ENCODE measurements at regions not wholly inside any gene's neighbourhood (a gene's known extent, or its start where the extent isn't known, plus 50 kb on each side); places are given as distances from the start of the nearest gene placed in this dataset.

DNA sequence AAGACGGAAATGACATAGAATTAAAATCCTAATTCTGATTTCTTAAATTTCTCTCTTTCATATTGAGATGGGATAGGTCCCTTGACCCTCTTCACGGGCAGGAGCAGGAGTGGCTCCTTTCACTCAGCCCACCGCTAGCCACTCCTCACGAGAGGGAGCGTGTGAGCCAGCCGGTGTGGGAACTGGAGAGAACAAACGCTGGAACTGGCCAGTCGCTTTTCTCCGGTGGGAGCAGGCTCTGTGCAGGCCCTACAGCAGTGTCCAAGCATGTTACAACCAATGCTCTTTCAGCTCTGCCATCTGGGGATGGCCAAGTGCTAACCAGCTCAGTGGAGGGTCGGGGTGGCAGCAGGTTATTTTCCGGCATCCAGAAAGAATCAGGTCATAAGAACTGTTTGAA, 815.5 kb upstream of the ADGRL4 start:
- no peak overlapping the region for H2AFZ ChIP-seq (ENCODE audit: low read length)
- H3K4me1 ChIP-seq (ENCODE audit: insufficient read depth, low read length, severe bottlenecking): peaks cover 7% of the 10 kb centered on the region
- no peak overlapping the region for H3K4me2 ChIP-seq (ENCODE audit: low read length)
- TF ChIP-seq EZH2 (IDR thresholded peaks at IDR 0.05; ENCODE audit: borderline replicate concordance, low read length): no peak
- TF ChIP-seq, protein P1, sequence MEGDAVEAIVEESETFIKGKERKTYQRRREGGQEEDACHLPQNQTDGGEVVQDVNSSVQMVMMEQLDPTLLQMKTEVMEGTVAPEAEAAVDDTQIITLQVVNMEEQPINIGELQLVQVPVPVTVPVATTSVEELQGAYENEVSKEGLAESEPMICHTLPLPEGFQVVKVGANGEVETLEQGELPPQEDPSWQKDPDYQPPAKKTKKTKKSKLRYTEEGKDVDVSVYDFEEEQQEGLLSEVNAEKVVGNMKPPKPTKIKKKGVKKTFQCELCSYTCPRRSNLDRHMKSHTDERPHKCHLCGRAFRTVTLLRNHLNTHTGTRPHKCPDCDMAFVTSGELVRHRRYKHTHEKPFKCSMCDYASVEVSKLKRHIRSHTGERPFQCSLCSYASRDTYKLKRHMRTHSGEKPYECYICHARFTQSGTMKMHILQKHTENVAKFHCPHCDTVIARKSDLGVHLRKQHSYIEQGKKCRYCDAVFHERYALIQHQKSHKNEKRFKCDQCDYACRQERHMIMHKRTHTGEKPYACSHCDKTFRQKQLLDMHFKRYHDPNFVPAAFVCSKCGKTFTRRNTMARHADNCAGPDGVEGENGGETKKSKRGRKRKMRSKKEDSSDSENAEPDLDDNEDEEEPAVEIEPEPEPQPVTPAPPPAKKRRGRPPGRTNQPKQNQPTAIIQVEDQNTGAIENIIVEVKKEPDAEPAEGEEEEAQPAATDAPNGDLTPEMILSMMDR (IDR thresholded peaks at IDR 0.05; ENCODE audit: low read length): no peak
- no peak overlapping the region for H3K9ac ChIP-seq (ENCODE audit: low read length)
- no peaks in the 10 kb centered on the region for H3K9me2 ChIP-seq (ENCODE audit: low read depth, low read length)
- H3K27ac ChIP-seq (ENCODE audit: low read depth, low read length, poor library complexity, severe bottlenecking): no peak overlapping the region
- H4K20me1 ChIP-seq (ENCODE audit: insufficient read depth, low read length): no peaks in the 10 kb centered on the region
- no peaks in the 10 kb centered on the region for H3K9me3 ChIP-seq (ENCODE audit: low read length)
- no peaks in the 10 kb centered on the region for H3K36me3 ChIP-seq (ENCODE audit: insufficient read depth, low read length)
- no peaks in the 10 kb centered on the region for H3K27me3 ChIP-seq (ENCODE audit: insufficient read depth, low read length)
- no peak overlapping the region for H3K4me3 ChIP-seq (ENCODE audit: low read depth, low read length, poor library complexity, severe bottlenecking)
- no peaks in the 10 kb centered on the region for H3F3A ChIP-seq (ENCODE audit: insufficient read depth, low read length)
- no peaks in the 10 kb centered on the region for H3K79me2 ChIP-seq (ENCODE audit: insufficient read depth, low read length)

GRCh38 chr1:79819140-79819539, 812.6 kb upstream of the ADGRL4 start:
- no peaks in the 10 kb centered on the region for H3F3A ChIP-seq (ENCODE audit: insufficient read depth, low read length)

DNA sequence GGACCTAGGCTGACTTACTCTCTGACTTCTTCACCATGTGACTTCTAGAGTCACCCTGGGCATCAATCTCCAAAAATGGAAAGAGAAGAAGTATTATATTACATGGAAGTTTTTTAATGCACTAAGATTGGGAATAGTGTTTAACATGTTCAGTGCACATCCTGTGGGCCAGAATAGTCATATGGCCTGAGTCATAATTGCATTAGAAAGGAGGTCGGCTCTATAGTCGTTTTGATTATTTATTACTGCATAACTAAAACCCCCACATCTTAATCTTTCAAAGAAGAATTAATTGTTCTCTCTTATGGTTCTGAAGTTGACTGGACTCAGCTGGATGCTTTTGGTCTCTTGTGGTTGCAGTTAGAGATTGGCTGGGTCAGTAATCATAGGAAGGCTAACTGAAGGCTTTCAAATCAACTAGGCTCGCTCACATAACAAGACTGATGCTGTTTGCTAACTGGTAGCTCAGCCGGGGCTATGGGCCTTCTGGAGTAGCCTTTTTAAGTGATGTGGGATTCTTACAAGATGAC, 810.6 kb upstream of the ADGRL4 start:
- H4K20me1 ChIP-seq (ENCODE audit: insufficient read depth, low read length): no peaks in the 10 kb centered on the region
- H3K9ac ChIP-seq (ENCODE audit: low read length): no peak overlapping the region

More at GRCh38 chr1:79819140-79819539, 812.6 kb upstream of the ADGRL4 start:
- Histone ChIP-seq H3K4me1 (ENCODE audit: insufficient read depth, low read length, severe bottlenecking) (no peaks in the 10 kb centered on the region), H2AFZ (ENCODE audit: low read length) (no peak overlapping the region), H3K4me3 (ENCODE audit: low read depth, low read length, poor library complexity, severe bottlenecking) (no peak overlapping the region), H3K27me3 (ENCODE audit: insufficient read depth, low read length) (no peaks in the 10 kb centered on the region), H3K4me2 (ENCODE audit: low read length) (no peak overlapping the region), H3K9me2 (ENCODE audit: low read depth, low read length) (no peaks in the 10 kb centered on the region), H4K20me1 (ENCODE audit: insufficient read depth, low read length) (no peaks in the 10 kb centered on the region), H3K79me2 (ENCODE audit: insufficient read depth, low read length) (no peaks in the 10 kb centered on the region), H3K36me3 (ENCODE audit: insufficient read depth, low read length) (no peaks in the 10 kb centered on the region), H3K9me3 (ENCODE audit: low read length) (no peaks in the 10 kb centered on the region), H3K27ac (ENCODE audit: low read depth, low read length, poor library complexity, severe bottlenecking) (no peak overlapping the region), H3K9ac (ENCODE audit: low read length) (no peak overlapping the region)
- TF ChIP-seq, protein P1 (IDR thresholded peaks at IDR 0.05; ENCODE audit: low read length): no peak
- no peak for TF ChIP-seq EZH2 (IDR thresholded peaks at IDR 0.05; ENCODE audit: borderline replicate concordance, low read length)

More for the DNA sequence above, 810.6 kb upstream of the ADGRL4 start:
- Histone ChIP-seq H3K27me3 (ENCODE audit: insufficient read depth, low read length) (no peaks in the 10 kb centered on the region), H3K4me2 (ENCODE audit: low read length) (no peak overlapping the region), H3K36me3 (ENCODE audit: insufficient read depth, low read length) (no peaks in the 10 kb centered on the region), H2AFZ (ENCODE audit: low read length) (no peak overlapping the region), H3K9me2 (ENCODE audit: low read depth, low read length) (no peaks in the 10 kb centered on the region), H3K9me3 (ENCODE audit: low read length) (no peaks in the 10 kb centered on the region), H3K4me3 (ENCODE audit: low read depth, low read length, poor library complexity, severe bottlenecking) (no peak overlapping the region), H3K27ac (ENCODE audit: low read depth, low read length, poor library complexity, severe bottlenecking) (no peak overlapping the region), H3K79me2 (ENCODE audit: insufficient read depth, low read length) (no peaks in the 10 kb centered on the region), H3K4me1 (ENCODE audit: insufficient read depth, low read length, severe bottlenecking) (no peaks in the 10 kb centered on the region), H3F3A (ENCODE audit: insufficient read depth, low read length) (no peaks in the 10 kb centered on the region)
- TF ChIP-seq EZH2 (IDR thresholded peaks at IDR 0.05; ENCODE audit: borderline replicate concordance, low read length): no peak
- TF ChIP-seq, protein P1 (IDR thresholded peaks at IDR 0.05; ENCODE audit: low read length): no peak
